HG02571 (cell line): ENCODE measurements at regions not wholly inside any gene's neighbourhood (a gene's known extent, or its start where the extent isn't known, plus 50 kb on each side); places are given as distances from the start of the nearest gene placed in this dataset.
"Not testable (repeated sequence)": the region's sequence is repeated elsewhere in the genome, so short reads cannot be mapped to it uniquely, and the experiment has no call there.

Experiments
- ATAC-seq: cut with Tn5 transposase; IDR thresholded peaks from one replicate; pipeline ENCODE4 v1.9.1; 2021; ENCODE audit warnings: mild to moderate bottlenecking, moderate library complexity; ENCODE audit not compliant: unreplicated experiment

DNA sequence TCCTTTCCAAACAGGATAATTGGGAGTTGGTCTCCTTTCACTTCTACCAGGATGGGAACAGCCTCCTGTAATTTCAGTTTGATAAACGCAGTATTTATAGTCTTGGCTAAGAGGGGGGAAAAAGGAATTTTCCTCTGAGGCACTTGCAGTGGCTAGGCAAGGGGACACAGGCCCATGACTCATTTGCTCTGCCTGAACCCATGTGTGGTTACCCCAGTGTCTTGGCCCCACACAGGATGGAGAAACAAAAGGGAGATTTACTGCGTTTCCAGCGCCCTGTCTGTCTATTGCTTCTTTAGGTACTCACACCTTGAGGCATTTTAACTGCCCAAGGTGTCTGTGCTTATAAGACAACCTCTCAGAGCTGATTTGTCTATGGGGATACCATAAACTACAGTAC is 74.8 kb upstream of the NEDD9 start:
- no peak for ATAC-seq

DNA sequence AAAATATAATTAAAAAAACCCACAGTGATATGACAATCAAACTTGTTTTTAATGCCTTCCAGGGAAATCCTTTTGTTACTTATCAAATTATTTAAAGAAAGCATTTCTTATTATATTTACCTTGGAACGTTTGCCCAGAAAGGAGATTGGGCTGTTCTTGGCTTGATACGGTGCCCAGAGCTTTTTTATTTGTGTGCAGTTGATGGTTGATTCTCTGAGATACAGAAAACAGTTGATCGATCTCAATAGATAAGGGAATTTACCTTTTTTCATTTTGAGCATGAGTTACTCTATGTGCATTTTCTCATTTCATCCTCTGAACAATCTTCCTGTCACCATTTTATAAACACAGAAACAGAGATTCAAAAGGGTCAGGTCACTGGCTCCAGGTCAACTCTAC is 72.5 kb upstream of the NEDD9 start:
- no peak for ATAC-seq

DNA sequence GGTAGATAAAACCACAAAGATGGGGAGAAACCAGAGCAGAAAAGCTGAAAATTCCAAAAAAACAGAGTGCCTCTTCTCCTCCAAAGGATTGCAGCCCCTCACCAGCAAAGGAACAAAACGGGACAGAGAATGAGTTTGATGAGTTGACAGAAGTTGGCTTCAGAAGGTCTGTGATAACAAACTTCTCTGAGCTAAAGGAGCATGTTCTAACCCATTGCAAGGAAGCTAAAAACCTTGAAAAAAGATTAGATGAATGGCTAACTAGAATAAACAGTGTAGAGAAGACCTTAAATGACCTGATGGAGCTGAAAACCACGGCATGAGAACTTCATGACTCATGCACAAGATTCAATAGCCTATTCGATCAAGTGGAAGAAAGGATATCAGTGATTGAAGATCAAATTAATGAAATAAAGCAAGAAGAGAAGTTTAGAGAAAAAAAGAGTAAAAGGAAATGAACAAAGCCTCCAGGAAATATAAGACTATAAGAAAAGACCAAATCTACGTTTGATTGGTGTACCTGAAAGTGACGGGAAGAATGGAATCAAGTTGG is 67.5 kb upstream of the NEDD9 start:
- ATAC-seq = not testable (repeated sequence)

DNA sequence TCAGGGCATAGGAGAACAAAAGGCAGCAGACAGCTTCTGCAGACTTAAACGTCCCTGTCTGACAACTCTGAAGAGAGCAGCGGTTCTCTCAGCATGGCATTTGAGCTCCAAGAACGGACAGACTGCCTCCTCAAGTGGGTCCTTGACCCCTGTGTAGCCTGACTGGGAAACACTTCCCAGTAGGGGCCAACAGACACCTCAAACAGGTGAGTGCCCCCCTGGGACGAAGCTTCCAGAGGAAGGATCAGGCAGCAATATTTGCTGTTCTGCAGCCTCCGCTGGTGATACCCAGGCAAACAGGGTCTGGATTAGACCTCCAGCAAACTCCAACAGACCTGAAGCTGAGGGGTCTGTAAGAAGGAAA is 66.9 kb upstream of the NEDD9 start:
- ATAC-seq = not testable (repeated sequence)

DNA sequence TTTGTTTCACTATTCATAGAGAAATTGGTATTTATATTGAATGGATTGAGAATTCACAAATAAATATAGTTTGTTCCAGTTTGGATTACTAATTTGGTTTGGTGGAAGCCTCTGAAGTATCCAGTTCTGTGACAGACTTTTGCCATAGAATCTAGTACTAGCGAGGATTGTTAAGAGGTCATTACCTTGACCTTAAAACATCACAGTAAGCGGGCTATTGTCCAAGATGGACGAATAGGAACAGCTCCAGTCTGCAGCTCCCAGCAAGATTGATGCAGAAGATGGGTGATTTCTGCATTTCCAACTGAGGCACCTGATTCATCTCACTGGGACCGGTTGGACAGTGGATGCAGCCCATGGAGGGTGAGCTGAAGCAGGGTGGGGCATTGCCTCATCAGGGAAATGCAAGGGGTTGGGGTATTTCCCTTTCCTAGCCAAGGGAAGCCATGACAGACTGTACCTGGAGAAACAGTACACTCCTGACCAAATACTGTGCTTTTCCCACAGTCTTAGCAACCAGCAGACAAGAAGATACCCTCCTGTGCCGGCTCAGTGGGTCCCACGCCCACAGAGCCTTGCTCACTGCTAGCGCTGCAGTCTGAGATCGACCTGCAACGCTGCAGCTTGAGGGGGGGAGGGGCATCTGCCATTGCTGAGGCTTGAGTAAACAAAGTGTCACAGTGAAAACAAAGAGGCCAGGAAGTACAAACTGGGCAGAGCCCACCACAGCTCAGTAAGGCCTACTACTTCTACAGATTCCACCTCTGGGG is 66.4 kb upstream of the NEDD9 start:
- ATAC-seq = no peak

DNA sequence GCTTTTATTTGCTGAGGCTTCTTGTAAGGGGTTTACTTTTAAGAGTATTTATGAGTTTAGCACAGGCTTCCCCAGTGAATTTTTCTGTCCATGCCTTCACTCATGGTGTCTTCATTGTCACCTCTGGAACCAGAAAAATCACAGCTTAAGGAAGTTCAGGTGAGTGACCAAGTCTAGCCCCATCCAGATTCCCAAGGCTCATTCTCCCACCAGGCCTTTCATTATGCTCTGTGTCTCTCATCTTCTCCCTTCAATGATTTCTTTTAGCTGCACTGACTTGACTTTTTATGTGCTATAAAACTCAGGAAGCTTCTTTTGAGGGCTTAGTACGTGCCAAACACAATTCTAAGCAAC is 64.9 kb upstream of the NEDD9 start:
- ATAC-seq = no peak

DNA sequence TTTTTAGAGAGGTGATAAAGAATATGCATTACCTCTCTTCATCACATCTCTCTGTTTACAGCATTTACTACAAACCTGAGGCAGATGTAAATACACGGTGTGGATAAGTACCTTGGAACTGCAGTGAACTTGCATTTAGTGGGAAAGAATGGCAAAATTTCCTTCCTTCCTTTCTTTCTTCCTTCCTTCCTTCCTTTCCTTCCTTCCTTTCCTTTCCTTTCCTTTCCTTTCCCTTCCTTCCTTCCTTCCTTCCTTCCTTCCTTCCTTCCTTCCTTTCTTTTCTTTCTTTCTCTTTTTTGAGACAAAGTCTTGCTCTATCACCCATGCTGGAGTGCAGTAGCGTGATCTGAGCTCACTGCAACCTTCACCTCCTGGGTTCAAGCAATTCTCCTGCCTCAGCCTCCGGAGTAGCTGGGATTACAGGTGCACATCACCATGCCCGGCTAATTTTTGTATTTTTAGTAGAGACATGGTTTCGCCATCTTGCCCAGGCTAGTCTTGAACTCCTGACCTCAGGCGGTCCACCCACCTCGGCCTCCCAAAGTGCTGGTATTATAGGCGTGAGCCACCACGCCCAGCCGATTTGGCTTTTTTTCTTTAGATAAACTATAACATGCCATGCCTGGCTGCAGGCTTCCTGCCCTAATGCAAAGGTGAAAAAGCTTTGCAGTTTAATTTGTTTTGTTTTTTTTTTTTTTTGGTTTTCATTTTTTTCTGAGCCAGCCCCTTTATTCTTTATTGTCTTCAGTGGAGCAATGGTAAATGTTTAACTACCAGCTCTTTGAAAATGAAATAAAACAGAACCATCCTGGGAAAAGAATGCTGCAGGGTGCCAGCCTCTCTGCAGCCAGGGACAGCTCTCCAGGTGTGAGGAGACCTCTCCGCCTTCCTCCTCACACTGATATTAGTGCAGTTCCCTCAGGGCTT is 64.2 kb upstream of the NEDD9 start:
- no peak for ATAC-seq

DNA sequence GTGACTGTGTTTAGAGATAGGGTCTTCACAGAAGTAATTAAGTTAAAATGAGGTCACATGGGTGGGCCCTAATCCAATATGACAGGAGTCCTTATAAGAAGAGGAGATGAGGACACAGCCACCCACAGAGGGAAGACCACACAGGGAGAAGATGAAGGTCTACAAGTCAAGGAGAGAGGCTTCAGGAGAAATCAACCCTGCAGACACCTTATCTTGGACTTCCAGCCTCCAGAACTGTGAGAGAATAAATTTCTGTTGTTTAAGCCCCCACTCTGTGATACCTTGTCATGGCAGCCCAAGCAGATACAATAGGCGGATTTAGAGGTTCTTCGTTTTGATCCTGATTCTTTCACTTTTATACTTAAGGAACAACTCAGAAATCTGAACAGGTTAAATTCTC is 63.5 kb upstream of the NEDD9 start:
- ATAC-seq = no peak

DNA sequence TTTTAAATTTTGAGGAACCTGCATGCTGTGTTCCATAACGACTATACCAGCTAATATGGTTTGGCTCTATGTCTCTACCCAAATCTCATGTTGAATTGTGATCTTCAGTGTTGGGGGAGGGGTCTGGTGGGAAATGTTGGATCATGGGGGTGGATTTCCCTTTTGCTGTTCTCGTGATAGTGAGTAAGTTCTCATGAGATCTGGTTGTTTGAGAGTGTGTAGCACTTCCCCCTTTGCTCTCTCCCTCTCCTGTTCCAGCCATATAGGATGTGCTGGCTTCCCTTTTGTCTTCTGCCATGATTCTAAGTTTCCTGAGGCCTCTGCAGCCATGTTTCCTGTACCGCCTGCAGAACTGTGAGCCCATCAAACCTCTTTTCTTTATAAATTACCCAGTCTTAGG is 61.8 kb upstream of the NEDD9 start:
- ATAC-seq = no peak

DNA sequence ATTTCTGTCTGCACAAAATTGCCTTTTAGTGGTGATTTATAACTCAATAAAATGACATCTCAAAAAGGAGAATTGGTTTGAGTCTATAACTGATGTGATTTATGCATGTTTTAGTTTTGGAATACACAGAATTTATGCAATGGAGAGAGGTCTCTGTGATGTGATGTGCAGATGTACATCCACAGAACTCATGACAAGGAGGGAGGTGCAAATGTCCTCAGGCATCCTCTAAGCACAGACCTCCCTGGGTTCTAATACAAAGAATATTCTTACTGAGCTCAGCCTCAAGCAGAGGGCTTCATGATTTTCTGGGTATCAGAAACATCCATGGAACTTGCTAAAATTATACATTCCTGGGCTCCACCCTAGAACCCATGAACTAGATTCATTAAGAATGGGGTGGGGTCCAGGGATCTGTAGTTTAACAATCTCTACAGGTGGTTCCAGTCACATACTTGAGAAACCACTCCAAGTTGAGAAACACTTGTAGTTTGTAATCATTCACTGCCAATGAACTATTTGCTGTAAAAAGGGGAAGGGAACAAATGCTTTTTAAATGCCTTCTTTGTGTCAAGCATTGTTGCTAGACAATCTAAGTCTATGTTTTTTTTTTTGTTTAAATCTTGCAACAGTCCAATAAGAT is 60.2 kb upstream of the NEDD9 start:
- no peak for ATAC-seq

DNA sequence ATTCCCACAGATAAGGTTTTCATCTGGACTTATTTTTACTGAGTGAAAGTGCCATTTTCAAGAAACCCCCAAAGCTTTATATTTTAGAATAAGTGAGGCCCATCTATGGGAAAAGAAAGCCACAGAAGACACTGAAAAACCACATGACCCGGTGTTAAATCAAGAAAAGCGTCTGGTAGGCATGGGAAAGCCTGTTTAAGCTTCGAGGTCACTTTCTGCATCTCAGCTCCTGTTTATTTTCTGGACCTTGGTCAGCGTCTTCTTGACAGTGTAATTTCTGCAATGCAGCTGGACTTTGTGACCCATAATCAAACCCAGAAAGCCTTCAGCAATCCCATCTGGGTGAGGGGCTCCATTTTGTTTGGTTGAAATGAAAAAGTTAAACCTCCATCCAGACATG is 59.6 kb upstream of the NEDD9 start:
- ATAC-seq = no peak

DNA sequence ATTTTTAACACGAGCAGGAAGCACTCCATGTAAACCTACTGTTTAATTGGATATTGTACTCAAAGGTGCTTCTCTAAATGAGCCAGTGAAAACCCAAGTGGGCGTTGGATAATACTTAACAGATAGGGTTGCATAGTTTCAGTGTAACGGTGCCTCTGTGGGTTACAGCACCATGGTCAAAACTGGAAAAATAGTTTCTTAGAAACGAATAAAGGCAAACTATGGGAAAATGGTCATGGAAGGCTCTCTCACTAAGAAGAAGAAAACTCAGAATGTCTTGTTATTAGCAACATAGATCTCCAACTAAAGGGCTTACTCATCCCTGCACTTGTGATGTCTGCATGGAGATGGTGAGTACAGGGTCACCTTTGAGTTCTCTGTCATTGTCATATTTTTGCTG is 59.1 kb upstream of the NEDD9 start:
- no peak for ATAC-seq

DNA sequence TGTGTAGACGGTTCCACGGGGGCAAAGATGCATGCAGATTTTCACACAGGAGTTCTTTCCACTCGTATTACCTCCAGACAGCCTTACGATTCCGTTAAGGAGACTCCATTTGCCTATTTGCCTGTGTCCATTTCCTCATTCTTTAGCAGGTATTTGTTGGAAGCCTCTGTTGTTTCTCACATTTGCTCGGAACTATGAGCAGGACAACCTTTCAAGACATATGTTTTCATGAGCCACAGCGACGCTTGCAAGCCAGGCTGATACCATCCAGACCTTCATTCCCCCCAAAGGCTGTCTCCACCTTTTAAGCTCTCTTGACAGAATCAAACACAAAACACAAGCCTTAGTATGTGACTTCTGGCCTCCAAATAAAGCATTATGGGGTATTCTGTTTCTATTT is 57.6 kb upstream of the NEDD9 start:
- ATAC-seq = no peak

DNA sequence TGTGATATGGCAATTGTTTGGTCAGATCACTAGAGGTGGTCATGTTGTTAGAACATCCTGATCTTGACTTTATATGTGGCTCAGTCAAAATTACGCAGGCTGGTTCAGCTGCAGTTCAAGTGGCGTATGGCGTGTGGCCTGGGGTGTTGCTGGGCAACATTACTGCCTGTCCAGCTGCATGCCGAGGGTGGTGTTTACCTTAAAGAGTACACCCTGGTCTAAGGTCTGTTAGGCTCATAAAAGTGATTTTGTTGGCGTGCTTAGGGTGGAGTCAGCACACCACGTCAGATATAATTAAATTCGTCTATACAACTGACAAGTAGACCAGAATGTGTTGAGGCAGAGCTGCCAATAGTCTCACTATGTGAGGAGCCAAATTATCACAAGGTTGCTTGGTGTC is 55.6 kb upstream of the NEDD9 start:
- no peak for ATAC-seq

DNA sequence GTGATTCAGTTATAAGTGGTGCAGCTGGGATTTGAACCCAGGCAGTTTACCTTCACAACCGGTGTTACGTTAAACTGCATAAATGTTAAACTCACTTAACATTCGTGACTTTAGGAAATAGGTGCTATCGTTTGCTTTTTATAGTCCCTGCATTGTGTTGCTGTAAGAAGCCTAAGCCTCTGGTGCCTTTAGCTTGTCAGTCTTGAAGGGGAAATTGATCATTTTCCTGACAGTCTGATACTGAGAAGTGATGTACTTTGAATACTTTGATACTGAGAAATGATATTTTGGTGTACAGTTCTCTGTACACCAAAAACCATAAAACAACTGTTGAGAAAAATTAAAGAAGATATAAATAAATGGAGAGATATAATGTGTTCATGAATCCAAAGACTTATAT is 52.5 kb upstream of the NEDD9 start:
- ATAC-seq = no peak

DNA sequence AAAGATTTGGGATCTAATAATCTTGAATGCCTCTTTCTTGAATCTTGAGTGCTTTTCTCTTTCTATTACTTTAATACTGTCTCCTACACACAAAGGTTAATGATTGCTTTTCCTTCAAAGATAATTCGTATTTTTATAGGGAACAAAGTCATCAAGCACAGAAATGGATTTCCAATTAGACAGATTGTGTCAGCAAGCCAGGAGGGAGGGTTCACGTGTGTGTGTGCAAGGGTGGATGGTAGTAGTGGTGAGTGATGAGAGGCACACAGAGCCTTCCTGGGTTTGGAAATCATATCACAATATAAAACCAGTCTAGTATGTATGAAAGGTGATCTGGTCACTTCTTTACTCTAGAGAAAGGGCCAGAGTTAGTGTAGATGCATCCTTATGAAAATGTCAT is 51.2 kb upstream of the NEDD9 start:
- ATAC-seq = no peak

DNA sequence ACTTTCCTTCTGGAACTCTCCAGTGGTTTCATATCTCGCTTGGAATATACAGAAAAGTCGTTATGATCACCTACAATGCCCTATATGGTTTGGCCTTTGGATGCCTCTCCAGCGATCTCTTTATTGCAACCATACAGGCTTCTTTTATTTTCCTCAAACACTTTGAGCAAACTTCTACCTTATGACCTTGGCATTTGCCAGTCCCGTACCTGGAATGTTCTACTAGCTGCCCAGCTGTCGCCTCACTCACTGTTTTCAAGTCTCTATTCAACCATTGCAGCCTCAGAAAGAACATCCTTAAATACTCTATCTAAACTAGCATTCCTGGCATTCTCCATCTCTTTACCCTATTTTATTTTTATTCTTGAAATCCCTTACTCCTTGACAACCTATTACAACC is 50.4 kb upstream of the NEDD9 start:
- no peak for ATAC-seq
